Small intestine (tissue), 7 donors: ENCODE measurements at regions not wholly inside any gene's neighbourhood (a gene's known extent, or its start where the extent isn't known, plus 50 kb on each side); places are given as distances from the start of the nearest gene placed in this dataset.
A peak's percentile ranks its signal among the peaks of the same experiment; 100 is the strongest.

Experiments used
- DNase-seq, 2 donors: peaks; one replicate each; pipeline versions ENCODE4 v3.0.0 to v3.0.0-alpha.2; 2013
- FAIRE-seq: peaks from 2 replicates; lab custom pipeline; 2012; peaks lifted over from hg19 to GRCh38; lab: Jason Lieb, UNC
- H3K27ac ChIP-seq, 3 donors: one replicate each; pipeline ENCODE4 v1.5.1; 2013; ENCODE audit warnings: low read length in 2 of 3, mild to moderate bottlenecking in 2 of 3, control low read depth in 1 of 3, inconsistent platforms in 1 of 3, low read depth in 1 of 3, moderate library complexity in 1 of 3
- H3K27me3 ChIP-seq, 3 donors: one replicate each; pipeline ENCODE4 v1.6.1; 2013; ENCODE audit warnings: low read length in 3 of 3, inconsistent platforms in 1 of 3; ENCODE audit not compliant: control insufficient read depth in 3 of 3, insufficient read depth in 3 of 3
- H3K36me3 ChIP-seq, 3 donors: one replicate each; pipeline ENCODE4 v1.6.1; 2013; ENCODE audit warnings: low read length in 3 of 3, inconsistent platforms in 1 of 3, low read depth in 1 of 3, mild to moderate bottlenecking in 1 of 3, moderate library complexity in 1 of 3; ENCODE audit not compliant: control insufficient read depth in 3 of 3, insufficient read depth in 2 of 3
- H3K4me1 ChIP-seq, 3 donors: one replicate each; pipeline ENCODE4 v1.6.1; 2013; ENCODE audit warnings: low read length in 2 of 3, inconsistent platforms in 1 of 3, low read depth in 1 of 3, mild to moderate bottlenecking in 1 of 3, moderate library complexity in 1 of 3; ENCODE audit not compliant: control insufficient read depth in 3 of 3, insufficient read depth in 2 of 3
- H3K4me3 ChIP-seq, 3 donors: one replicate each; pipeline ENCODE4 v1.5.1; 2013; ENCODE audit warnings: low read length in 3 of 3, control low read depth in 1 of 3, inconsistent platforms in 1 of 3, low read depth in 1 of 3, mild to moderate bottlenecking in 1 of 3, moderate library complexity in 1 of 3
- H3K9me3 ChIP-seq, 2 donors: one replicate each; pipeline ENCODE4 v1.6.1; 2013; ENCODE audit warnings: low read depth in 1 of 2, low read length in 1 of 2; ENCODE audit not compliant: control insufficient read depth in 2 of 2, insufficient read depth in 1 of 2
- WGBS, 3 donors: extraction: QIAGEN DNeasy Blood & Tissue Kit; methylation state at CpG; one replicate each; pipeline ENCODE4 v1.1.7; 2013; 5-methylcytosine and 5-hydroxymethylcytosine counted together
- donor health status: healthy with polysubstance abuse.
- donor health status: control.
- donor health status: control.
- donor health status: Bipolar disorder and iron deficiency.
- donor health status: healthy.

DNA sequence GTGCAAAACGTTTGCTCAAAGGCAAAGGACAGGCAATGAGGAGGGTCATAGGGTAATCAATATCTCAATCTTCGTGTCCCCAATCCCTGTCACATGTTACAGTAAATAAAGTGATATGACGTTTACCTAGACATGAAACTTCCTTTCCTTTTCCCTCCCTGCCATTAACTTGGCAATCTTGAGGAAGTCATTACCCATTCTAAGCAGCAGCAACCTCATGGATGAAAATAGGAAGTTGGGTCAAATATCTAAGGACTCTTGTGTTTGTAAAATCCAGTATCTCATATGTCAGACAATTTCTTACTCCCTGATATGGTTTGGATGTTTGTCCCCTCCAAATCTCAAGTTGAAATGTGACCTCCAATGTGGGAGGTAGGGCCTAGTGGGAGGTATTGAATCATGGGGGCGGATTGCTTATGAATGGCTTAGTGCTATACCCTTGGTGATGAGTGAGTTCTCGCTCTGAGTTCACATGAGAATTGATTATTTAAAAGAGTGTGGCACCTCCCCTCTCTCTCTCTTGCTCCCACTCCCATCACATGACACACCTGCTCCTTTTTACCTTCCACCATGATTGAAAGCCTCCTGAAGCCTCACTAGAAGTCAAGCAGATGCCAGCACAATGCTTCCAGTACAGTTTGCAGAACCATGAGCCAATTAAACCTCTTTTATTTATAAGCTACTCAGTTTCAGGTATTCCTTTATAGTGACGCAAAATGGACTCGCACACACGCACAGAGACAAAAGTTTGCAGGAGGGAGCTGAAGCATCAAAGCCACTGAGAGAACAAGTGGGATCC is 545.9 kb upstream of the JARID2 start:
- WGBS, 3 donors, result 79 to 85% (median 81%) methylated on average over 8 of the region's 8 CpGs
- H3K4me3 ChIP-seq, result no peak overlapping the region
- FAIRE-seq (no peak), DNase-seq (no peak)
- no peaks in the 10 kb centered on the region for H3K4me1 ChIP-seq
- no peak overlapping the region for H3K27ac ChIP-seq
- no peaks in the 10 kb centered on the region for H3K36me3 ChIP-seq
- peaks cover 0 to 7% of the 10 kb centered on the region in 2 donors for H3K9me3 ChIP-seq
- H3K27me3 ChIP-seq, result no peaks in the 10 kb centered on the region

DNA sequence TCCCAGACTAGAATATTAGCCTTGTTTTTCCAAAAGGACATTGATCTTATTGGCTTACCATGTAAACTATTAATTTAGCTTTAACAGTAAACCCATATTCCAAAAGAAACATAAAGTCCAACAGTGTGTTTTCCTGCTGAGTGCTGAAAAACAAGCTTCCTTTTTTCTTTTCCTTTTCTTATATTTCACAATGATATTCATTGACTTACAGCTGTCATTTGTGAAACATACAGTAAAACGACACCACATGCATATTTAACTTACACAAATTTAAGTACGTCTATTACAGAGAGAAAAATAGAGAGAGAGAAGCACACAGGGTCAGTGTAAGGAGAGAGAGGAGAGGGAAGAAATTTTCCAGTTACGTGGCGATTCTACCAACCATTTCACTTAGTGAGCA is 543.9 kb upstream of the JARID2 start:
- peaks cover 0 to 7% (median 0%) of the 10 kb centered on the region in 3 donors for H3K4me1 ChIP-seq
- H3K9me3 ChIP-seq, result peaks cover 0 to 7% of the 10 kb centered on the region in 2 donors
- no peak for FAIRE-seq
- no peaks in the 10 kb centered on the region for H3K27me3 ChIP-seq
- WGBS, 3 donors, result 83 to 88% (median 86%) methylated on average over 4 of the region's 4 CpGs
- no peak overlapping the region for H3K27ac ChIP-seq
- no peak for DNase-seq
- H3K36me3 ChIP-seq, result no peaks in the 10 kb centered on the region
- H3K4me3 ChIP-seq, result no peak overlapping the region

DNA sequence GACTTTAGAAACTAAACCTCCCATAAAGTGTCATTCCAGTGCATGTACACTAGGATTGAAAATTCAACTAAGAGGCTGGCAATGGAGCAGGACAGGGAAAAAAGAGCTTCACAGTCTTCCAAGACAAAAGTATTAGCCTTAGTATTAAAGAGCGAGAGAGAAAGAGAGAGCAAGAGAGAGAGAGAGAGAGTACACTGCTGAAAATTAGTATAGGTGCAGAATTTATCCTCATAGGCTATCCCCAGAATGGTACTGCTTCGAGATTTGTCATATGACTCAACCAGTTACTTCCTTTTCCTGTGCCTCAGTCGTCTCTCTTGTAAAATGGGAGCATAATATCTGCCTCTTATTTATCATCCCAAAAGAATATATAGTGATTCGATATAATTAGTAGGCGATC is 543.2 kb upstream of the JARID2 start:
- WGBS, 3 donors, result 85 to 89% (median 86%) methylated on average over 5 of the region's 5 CpGs

DNA sequence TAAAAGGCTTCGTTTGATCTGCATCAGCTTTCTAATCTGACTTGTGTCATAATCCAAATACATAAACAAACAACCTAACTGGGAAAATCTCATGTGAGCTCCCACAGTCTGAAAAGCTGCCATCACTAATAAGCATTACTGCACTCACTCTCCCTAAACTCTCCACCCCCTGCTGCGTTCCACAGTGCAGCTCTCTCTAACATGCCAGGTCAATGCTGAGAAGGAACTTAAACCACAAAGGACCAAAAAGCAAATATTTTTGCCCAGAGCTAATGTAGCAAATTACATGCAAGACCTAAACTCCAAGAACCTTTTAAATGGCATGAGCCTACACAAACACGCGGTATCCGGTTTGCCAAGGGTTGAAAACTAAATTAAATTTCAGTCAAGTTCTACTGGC is 542.3 kb upstream of the JARID2 start:
- DNase-seq (no peak), FAIRE-seq (no peak)
- WGBS, 3 donors, result 89 to 91% (median 90%) methylated on average over 5 of the region's 5 CpGs
- H3K4me3 ChIP-seq, result no peak overlapping the region
- H3K36me3 ChIP-seq, result no peaks in the 10 kb centered on the region
- H3K9me3 ChIP-seq, result peaks cover 0 to 7% of the 10 kb centered on the region in 2 donors
- peaks cover 0 to 7% (median 0%) of the 10 kb centered on the region in 3 donors for H3K4me1 ChIP-seq
- H3K27me3 ChIP-seq, result no peaks in the 10 kb centered on the region
- H3K27ac ChIP-seq, result no peak overlapping the region

More for the DNA sequence above, 543.2 kb upstream of the JARID2 start:
- DNase-seq, result no peak
- Histone ChIP-seq H3K27ac (no peak overlapping the region), H3K4me3 (no peak overlapping the region), H3K4me1 (peaks cover 0 to 7% (median 0%) of the 10 kb centered on the region in 3 donors), H3K36me3 (no peaks in the 10 kb centered on the region), H3K27me3 (no peaks in the 10 kb centered on the region), H3K9me3 (peaks cover 0 to 7% of the 10 kb centered on the region in 2 donors)
- no peak for FAIRE-seq

DNA sequence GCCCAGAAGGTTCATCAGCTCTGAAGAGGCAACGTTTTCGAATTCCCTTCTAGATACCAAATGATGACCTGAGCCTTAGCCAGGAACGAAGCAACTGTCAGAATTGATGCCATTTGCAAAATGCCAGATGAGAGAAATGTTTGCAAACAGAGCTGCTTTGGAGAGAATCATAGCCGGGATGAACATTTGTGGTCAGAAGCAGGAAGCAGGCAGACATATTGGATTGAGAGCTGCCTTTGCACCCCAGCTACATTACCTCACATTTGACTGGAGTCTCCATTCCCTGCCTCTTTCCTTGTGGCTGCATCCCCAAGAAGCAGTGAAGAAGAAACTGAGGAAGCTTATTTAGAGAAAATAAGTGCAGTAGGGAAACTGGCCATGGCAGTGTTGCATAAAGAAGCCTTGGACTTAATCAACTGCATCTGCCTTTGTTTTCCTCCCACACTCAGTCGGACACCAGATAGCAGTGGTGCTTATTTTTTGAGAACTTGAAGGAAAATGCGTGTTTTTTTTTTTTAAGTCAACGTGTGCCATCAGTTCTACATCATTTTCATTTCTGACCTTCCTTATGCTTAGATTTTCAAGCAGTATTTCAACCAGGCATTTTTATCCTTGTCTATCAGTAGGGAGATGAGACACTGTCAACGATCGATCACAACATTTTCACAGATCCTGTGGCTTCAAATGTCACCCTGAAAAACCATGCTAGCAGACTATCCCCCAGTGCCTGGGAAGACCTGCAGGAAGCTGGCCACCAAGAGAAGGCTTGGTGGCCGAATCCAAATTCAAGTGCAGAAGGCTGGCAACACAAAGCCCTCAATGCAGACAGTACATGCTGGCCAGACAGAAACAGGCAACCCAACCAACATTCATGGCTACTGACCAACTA is 541.2 kb upstream of the JARID2 start:
- Histone ChIP-seq H3K4me1 (peaks cover 0 to 7% (median 0%) of the 10 kb centered on the region in 3 donors), H3K27me3 (no peaks in the 10 kb centered on the region), H3K36me3 (no peaks in the 10 kb centered on the region), H3K27ac (no peak overlapping the region), H3K9me3 (peaks cover 0 to 7% of the 10 kb centered on the region in 2 donors), H3K4me3 (no peak overlapping the region)
- 87 to 94% (median 89%) methylated on average over 10 of the region's 10 CpGs for WGBS, 3 donors
- FAIRE-seq (no peak), DNase-seq (no peak)

DNA sequence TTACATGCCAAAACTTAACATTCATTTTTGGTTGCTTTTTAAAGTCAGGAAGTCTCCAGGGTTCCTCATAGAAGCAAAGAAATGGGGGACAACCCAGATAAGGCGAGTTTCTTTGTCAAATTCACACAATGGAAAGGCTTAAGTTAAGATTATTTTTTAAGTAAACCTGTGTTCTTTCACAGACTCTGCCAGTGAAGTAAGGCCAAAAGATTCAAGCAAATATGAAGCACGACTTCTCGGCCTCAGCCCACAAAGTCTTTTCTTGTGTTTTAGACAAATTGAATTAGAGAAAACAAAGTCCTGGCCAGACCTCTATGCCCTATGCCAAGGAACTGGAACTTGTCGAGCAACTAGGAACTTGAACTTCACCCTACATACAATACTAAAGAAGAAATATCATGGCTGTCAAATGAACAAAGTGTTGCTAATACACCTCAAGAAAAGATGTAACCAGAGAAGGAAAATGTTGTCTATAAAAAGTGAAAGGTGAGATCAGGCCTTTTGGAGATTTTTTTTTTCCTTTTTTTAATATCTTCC is 540.0 kb upstream of the JARID2 start:
- FAIRE-seq (no peak), DNase-seq (peak; percentile 17 to 19)
- WGBS, 3 donors, result 42 to 67% (median 56%) methylated on average over 4 of the region's 4 CpGs
- peaks cover 0 to 6% of the 10 kb centered on the region in 2 donors for H3K9me3 ChIP-seq
- no peaks in the 10 kb centered on the region for H3K27me3 ChIP-seq
- no peaks in the 10 kb centered on the region for H3K36me3 ChIP-seq
- H3K4me3 ChIP-seq, result no peak overlapping the region
- H3K4me1 ChIP-seq, result peaks cover 0 to 7% (median 0%) of the 10 kb centered on the region in 3 donors
- peak overlapping the region in 1 of 3 donors; percentile 26 for H3K27ac ChIP-seq

DNA sequence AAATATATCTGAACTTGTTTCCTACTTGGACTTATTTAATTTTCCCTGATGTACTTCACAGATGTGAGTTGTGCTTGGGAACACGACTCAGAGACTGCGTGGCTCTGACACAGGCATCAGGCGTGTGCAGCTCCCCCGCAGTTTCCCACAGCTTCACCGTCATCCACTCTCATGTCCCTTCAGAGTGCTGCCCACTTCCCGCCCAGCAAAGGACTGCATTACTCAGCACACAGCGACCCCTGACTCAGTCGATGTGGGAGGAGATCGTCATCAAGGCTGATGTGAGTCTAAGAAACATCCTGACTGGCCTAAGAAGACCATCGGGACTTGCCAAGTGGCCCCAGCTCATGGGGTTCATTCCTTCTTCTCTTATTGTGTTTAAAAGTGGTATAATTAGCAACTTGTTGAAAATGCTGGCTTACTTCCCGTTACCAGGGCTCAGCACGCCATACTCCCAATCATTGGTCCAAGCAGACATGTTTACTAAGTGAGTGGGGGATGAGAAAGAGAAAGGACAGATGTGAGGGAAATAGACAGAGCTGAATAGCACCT is 539.4 kb upstream of the JARID2 start:
- DNase-seq, result no peak
- H3K27ac ChIP-seq, result peak overlapping the region in 1 of 3 donors; percentile 34
- H3K4me1 ChIP-seq, result peaks cover 0 to 7% (median 0%) of the 10 kb centered on the region in 3 donors
- FAIRE-seq, result no peak
- H3K9me3 ChIP-seq, result peaks cover 0 to 8% of the 10 kb centered on the region in 2 donors
- no peaks in the 10 kb centered on the region for H3K27me3 ChIP-seq
- WGBS, 3 donors, result 59 to 83% (median 73%) methylated on average over 12 of the region's 12 CpGs
- H3K4me3 ChIP-seq, result no peak overlapping the region
- no peaks in the 10 kb centered on the region for H3K36me3 ChIP-seq

DNA sequence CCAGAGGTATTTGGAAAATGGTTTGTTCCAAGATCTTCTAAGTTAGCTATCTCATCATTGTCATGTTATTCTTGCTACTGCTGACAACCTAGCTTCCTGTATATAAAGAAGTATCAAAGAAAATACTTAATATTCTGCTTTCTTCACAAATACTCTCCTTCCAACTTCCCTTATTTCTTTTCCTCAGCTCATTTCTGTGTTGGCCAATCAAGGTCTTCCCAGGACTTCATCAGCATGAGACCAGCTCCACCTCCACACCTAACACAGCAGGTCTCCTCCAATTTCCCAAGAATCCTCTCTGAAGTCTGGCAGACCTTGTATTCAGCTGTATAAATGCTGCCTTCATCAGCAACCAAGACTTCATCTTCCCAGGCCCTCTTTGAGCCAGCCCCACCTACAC is 538.6 kb upstream of the JARID2 start:
- no peak overlapping the region for H3K27ac ChIP-seq
- H3K4me3 ChIP-seq, result no peak overlapping the region
- peaks cover 0 to 7% (median 0%) of the 10 kb centered on the region in 3 donors for H3K4me1 ChIP-seq
- H3K9me3 ChIP-seq, result peaks cover 0 to 8% of the 10 kb centered on the region in 2 donors
- FAIRE-seq (no peak), DNase-seq (no peak)
- no peaks in the 10 kb centered on the region for H3K36me3 ChIP-seq
- no peaks in the 10 kb centered on the region for H3K27me3 ChIP-seq
